ENCODE measurements at regions not wholly inside any gene's neighbourhood (a gene's known extent, or its start where the extent isn't known, plus 50 kb on each side); places are given as distances from the start of the nearest gene placed in this dataset.

GRCh38 chr10:78297997-78298396 lies 264.3 kb downstream of the RPS24 start:
- TF ChIP-seq CTCF (conservative IDR thresholded peaks at IDR 0.05) = no peak
- no peak for TF ChIP-seq EZH2 (IDR thresholded peaks at IDR 0.05; ENCODE audit: low read depth)

Measured in PC-9 (cell line).